Tibial nerve (tissue), 4 donors: ENCODE measurements at regions not wholly inside any gene's neighbourhood (a gene's known extent, or its start where the extent isn't known, plus 50 kb on each side); places are given as distances from the start of the nearest gene placed in this dataset.

Experiments
- DNase-seq, 2 donors: peaks; one replicate each; pipeline ENCODE4 v3.0.0-alpha.2; 2019; ENCODE audit warnings: low spot score in 2 of 2
- H3K27ac ChIP-seq, 4 donors: fragments of 200-600 bp; sonication (generic) in 3 of 4; one replicate each; pipeline ENCODE4 v1.5.1; 2017 to 2019; ENCODE audit warnings: mild to moderate bottlenecking in 1 of 4
- H3K27me3 ChIP-seq, 2 donors: fragments of 200-600 bp; sonication (generic) in 1 of 2; one replicate each; pipeline versions ENCODE4 v1.5.1 to v1.6.0; 2017 to 2019
- H3K36me3 ChIP-seq, 3 donors: fragments of 200-600 bp; sonication (generic); one replicate each; pipeline ENCODE4 v1.5.1; 2018 to 2019
- H3K4me1 ChIP-seq, 4 donors: fragments of 200-600 bp; sonication (generic) in 3 of 4; one replicate each; pipeline ENCODE4 v1.5.1; 2017 to 2019
- H3K4me3 ChIP-seq, 4 donors: fragments of 200-600 bp; sonication (generic) in 3 of 4; one replicate each; pipeline ENCODE4 v1.5.1; 2017 to 2019; ENCODE audit warnings: mild to moderate bottlenecking in 1 of 4, moderate library complexity in 1 of 4
- H3K9me3 ChIP-seq, 4 donors: fragments of 200-600 bp; sonication (generic) in 3 of 4; one replicate each; pipeline ENCODE4 v1.5.1; 2017 to 2019
- EP300 ChIP-seq, 2 donors: sonication (generic); formaldehyde crosslinking; IDR thresholded peaks; one replicate each; pipeline ENCODE4 v1.6.1; 2017; ENCODE audit warnings: antibody characterized with exemption in 2 of 2, mild to moderate bottlenecking in 1 of 2
- POLR2A ChIP-seq, 2 donors: fragments of 450-650 bp; IDR thresholded peaks; one replicate each; pipeline ENCODE4 v1.6.1; 2017; ENCODE audit warnings: antibody characterized with exemption in 2 of 2, mild to moderate bottlenecking in 2 of 2, moderate library complexity in 2 of 2
- WGBS, 2 donors: methylation state at CpG; one replicate each; pipeline ENCODE4 v1.1.5; 2018; 5-methylcytosine and 5-hydroxymethylcytosine counted together
- TF ChIP-seq, protein P1 (sequence below), 5 experiments: fragments of 200-600 bp in 3 of 5; fragments of 450-650 bp in 2 of 5; sonication (generic) in 3 of 5; IDR thresholded peaks; one replicate each; pipeline ENCODE4 v1.5.1; 2016 to 2019; ENCODE audit warnings: antibody characterized with exemption in 5 of 5, mild to moderate bottlenecking in 3 of 5, moderate library complexity in 2 of 5

DNA sequence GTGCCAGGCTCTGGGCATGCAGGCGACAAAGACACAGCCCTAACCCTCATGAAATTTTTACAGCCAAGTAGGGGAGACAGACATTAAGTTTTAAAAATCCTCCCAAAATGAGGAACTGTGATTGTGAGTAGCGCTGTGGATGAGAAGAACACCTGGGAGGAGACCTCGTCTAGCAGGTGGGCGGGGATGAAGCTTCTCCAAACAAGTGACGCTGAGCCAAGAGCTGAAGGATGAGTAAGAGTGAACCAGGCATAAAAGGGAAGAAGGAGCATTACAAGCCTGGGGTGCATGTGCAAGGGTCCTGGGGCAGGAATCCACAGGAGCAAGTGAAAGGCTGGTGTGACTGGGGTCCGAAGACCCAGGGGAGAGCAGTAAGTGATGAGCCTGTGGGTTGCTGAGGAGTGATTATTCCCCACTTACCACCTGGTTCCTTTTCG is 149.4 kb upstream of the HS3ST2 start:
- peaks cover 0 to 10% of the 10 kb centered on the region in 2 donors for H3K27me3 ChIP-seq
- DNase-seq = no peak
- 80% methylated on average over 7 of the region's 7 CpGs for WGBS, 2 donors
- peaks cover 0 to 20% (median 0%) of the 10 kb centered on the region in 4 donors for H3K9me3 ChIP-seq
- no peaks in the 10 kb centered on the region for H3K4me1 ChIP-seq
- H3K27ac ChIP-seq = no peak overlapping the region
- TF ChIP-seq POLR2A (IDR thresholded peaks at IDR 0.05) = no peak
- no peak for TF ChIP-seq EP300 (IDR thresholded peaks at IDR 0.05)
- TF ChIP-seq, protein P1, sequence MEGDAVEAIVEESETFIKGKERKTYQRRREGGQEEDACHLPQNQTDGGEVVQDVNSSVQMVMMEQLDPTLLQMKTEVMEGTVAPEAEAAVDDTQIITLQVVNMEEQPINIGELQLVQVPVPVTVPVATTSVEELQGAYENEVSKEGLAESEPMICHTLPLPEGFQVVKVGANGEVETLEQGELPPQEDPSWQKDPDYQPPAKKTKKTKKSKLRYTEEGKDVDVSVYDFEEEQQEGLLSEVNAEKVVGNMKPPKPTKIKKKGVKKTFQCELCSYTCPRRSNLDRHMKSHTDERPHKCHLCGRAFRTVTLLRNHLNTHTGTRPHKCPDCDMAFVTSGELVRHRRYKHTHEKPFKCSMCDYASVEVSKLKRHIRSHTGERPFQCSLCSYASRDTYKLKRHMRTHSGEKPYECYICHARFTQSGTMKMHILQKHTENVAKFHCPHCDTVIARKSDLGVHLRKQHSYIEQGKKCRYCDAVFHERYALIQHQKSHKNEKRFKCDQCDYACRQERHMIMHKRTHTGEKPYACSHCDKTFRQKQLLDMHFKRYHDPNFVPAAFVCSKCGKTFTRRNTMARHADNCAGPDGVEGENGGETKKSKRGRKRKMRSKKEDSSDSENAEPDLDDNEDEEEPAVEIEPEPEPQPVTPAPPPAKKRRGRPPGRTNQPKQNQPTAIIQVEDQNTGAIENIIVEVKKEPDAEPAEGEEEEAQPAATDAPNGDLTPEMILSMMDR (IDR thresholded peaks at IDR 0.05) = no peak
- H3K4me3 ChIP-seq = no peak overlapping the region
- no peaks in the 10 kb centered on the region for H3K36me3 ChIP-seq

DNA sequence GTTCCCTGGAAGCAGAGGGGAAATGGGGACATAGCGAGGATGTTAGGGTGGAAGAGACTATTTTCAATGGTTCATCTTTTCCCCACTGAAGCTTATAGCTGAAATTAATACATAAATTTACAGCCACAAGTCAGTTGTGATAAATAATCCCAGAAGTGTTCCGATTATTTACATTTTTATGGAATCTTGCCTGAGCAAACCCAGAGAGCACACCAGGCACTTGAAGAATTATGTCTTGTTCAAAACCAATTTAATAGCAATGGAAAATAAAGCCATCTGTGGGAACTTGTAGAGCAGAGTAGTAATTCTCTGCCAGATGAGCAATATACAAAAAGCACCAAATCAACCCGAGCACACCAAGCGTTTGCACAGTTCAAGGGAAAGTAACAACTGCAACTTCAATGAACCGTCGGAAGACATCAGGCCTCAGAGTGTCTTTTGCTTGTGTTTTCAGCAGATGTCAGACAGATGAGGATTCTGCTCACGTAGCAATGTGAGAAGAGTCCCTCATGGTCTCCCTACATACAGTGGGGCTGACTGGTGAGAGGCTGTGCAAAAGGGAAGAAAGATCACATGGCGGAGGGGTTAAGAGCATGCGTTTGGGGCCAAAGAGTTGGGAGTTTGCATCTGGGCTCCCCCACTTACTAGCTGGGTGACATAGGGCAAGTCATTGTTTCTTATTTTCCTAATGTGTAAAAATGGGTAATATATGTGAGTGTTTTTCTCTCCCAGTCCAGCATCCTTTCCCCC is 148.7 kb upstream of the HS3ST2 start:
- DNase-seq = no peak
- TF ChIP-seq POLR2A (IDR thresholded peaks at IDR 0.05) (no peak), EP300 (IDR thresholded peaks at IDR 0.05) (no peak)
- TF ChIP-seq, protein P1 (IDR thresholded peaks at IDR 0.05) = no peak

DNA sequence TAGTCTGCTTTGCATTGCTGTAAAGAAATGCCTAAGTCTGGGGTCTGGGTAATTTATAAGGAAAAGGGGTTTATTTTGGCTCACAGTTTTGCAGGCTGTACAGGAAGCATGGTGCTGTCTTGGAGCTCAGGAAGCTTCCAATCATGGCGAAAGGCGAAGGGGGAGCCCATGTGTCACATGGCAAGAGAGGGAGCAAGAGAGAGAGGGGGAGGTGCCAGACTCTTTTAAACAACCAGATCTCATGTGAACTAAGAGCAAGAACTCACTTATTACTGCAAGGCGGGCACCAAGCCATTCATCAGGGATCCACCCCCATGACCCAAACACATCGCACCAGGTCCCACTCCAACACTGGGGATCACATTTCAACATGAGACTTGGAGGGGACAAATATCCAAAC is 148.2 kb upstream of the HS3ST2 start:
- H3K27ac ChIP-seq = no peak overlapping the region

More for the DNA sequence above, 148.7 kb upstream of the HS3ST2 start:
- no peak overlapping the region for H3K27ac ChIP-seq
- peaks cover 0 to 20% (median 0%) of the 10 kb centered on the region in 4 donors for H3K9me3 ChIP-seq
- H3K36me3 ChIP-seq = no peaks in the 10 kb centered on the region
- no peaks in the 10 kb centered on the region for H3K4me1 ChIP-seq
- WGBS, 2 donors = 74 to 80% methylated on average over 9 of the region's 9 CpGs
- peaks cover 0 to 10% of the 10 kb centered on the region in 2 donors for H3K27me3 ChIP-seq
- H3K4me3 ChIP-seq = no peak overlapping the region

DNA sequence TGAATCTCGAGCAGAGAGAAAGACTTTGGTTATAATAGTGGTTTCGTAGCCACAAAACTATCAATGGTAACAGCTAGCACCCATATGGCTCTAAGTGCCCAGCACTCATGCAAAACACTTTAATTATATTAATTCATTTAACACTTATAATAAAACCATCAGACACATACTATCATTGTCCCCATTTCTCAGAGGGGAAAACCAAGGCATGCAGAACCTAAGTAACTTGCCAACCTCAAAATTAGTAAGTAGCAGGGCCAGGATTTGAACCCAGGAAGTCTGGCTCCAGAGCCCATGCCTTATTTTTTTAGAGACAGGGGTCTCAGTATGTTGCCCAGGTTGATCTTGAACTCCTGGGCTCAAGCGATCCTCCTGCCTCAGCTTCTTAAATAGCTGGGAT is 145.6 kb upstream of the HS3ST2 start:
- H3K27me3 ChIP-seq = peaks cover 0 to 13% of the 10 kb centered on the region in 2 donors
- no peak for DNase-seq
- TF ChIP-seq EP300 (IDR thresholded peaks at IDR 0.05) = no peak
- no peak for TF ChIP-seq POLR2A (IDR thresholded peaks at IDR 0.05)
- TF ChIP-seq, protein P1 (IDR thresholded peaks at IDR 0.05) = no peak
- no peaks in the 10 kb centered on the region for H3K4me1 ChIP-seq
- H3K27ac ChIP-seq = no peak overlapping the region
- H3K36me3 ChIP-seq = no peaks in the 10 kb centered on the region
- H3K4me3 ChIP-seq = no peak overlapping the region
- 89 to 90% methylated on average over 3 of the region's 3 CpGs for WGBS, 2 donors
- H3K9me3 ChIP-seq = peaks cover 0 to 2% (median 0%) of the 10 kb centered on the region in 4 donors

More for the DNA sequence above, 148.2 kb upstream of the HS3ST2 start:
- no peaks in the 10 kb centered on the region for H3K36me3 ChIP-seq
- no peaks in the 10 kb centered on the region for H3K4me1 ChIP-seq
- peaks cover 0 to 10% of the 10 kb centered on the region in 2 donors for H3K27me3 ChIP-seq
- H3K9me3 ChIP-seq = peaks cover 0 to 20% (median 0%) of the 10 kb centered on the region in 4 donors
- no peak overlapping the region for H3K4me3 ChIP-seq
- no peak for DNase-seq
- WGBS, 2 donors = 59 to 62% methylated on average over 4 of the region's 4 CpGs
- TF ChIP-seq POLR2A (IDR thresholded peaks at IDR 0.05) (no peak), EP300 (IDR thresholded peaks at IDR 0.05) (no peak)
- TF ChIP-seq, protein P1 (IDR thresholded peaks at IDR 0.05) = no peak

DNA sequence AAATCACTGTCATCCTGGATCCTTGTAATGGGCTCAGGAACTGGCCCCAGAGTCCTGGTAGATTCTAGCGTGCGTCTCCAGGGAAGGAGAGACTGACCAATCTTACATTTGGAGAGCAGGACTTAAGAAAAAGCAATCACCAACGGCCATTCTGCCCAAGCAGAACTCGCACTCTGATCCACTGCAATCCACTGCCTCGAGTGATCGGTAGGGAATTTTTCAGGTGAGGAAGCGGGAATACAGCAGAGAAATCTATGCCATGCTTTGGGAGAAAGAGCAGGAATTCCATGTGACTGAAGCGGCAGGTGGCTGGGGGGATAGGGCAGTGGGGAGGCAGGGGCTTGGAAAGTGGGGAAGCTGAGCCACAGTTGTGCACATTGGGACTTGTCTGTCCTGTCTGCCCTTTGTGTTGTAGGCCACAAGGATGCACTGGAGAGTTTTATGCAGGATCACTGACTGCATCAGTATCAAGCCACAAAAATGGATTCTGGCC is 143.9 kb upstream of the HS3ST2 start:
- 93% methylated on average over 8 of the region's 8 CpGs for WGBS, 2 donors
- no peak for DNase-seq

More for the DNA sequence above, 143.9 kb upstream of the HS3ST2 start:
- peaks cover 0 to 5% of the 10 kb centered on the region in 2 donors for H3K27me3 ChIP-seq
- H3K4me1 ChIP-seq = no peaks in the 10 kb centered on the region
- H3K36me3 ChIP-seq = no peaks in the 10 kb centered on the region
- no peak for TF ChIP-seq POLR2A (IDR thresholded peaks at IDR 0.05)
- no peak for TF ChIP-seq EP300 (IDR thresholded peaks at IDR 0.05)
- TF ChIP-seq, protein P1 (IDR thresholded peaks at IDR 0.05) = no peak
- H3K4me3 ChIP-seq = no peak overlapping the region
- no peaks in the 10 kb centered on the region for H3K9me3 ChIP-seq
- no peak overlapping the region for H3K27ac ChIP-seq
